ENCODE measurements at regions not wholly inside any gene's neighbourhood (a gene's known extent, or its start where the extent isn't known, plus 50 kb on each side); places are given as distances from the start of the nearest gene placed in this dataset.

- TF ChIP-seq POLR2AphosphoS5 (IDR thresholded peaks at IDR 0.05) (no peak), CTCF (IDR thresholded peaks at IDR 0.05 in 8 of 11, conservative IDR thresholded peaks at IDR 0.05 in 3 of 11) (no peak), POLR2A (IDR thresholded peaks at IDR 0.05) (no peak)
Observed at GRCh38 chr11:37788141-37788877, 1190.3 kb upstream of the RAG2 start.

All from spleen (tissue), 7 donors.